CD14-positive monocyte (primary cell): ENCODE measurements at regions not wholly inside any gene's neighbourhood (a gene's known extent, or its start where the extent isn't known, plus 50 kb on each side); places are given as distances from the start of the nearest gene placed in this dataset.

Experiments
- DNase-seq, 3 donors: peaks; one replicate each; pipeline ENCODE4 v3.0.0-alpha.2; 2011 to 2022
- H2AFZ ChIP-seq: 2 replicates; pipeline ENCODE4 v1.6.0; 2012; ENCODE audit warnings: mild to moderate bottlenecking, low read depth, low read length, inconsistent platforms; ENCODE audit not compliant: insufficient read depth, poor library complexity, severe bottlenecking
- H3K27ac ChIP-seq, 2 donors: 1 replicate in 1 of 2; 2 replicates in 1 of 2; pipeline ENCODE4 v1.5.1; 2012 to 2013; ENCODE audit warnings: low read length in 2 of 2, control low read depth in 1 of 2, inconsistent platforms in 1 of 2, low read depth in 1 of 2, mild to moderate bottlenecking in 1 of 2
- H3K27me3 ChIP-seq, 2 donors: one replicate each; pipeline versions ENCODE4 v1.6.0 to v1.6.1; 2011 to 2013; ENCODE audit warnings: low read length in 2 of 2; ENCODE audit not compliant: control insufficient read depth in 2 of 2, insufficient read depth in 2 of 2
- H3K36me3 ChIP-seq, 2 donors: replicated peaks in 1 of 2; 1 replicate in 1 of 2; 2 replicates in 1 of 2; pipeline versions ENCODE4 v1.5.1 to v1.6.1; 2012 to 2013; ENCODE audit warnings: low read length in 2 of 2, control low read depth in 1 of 2, inconsistent platforms in 1 of 2, mild to moderate bottlenecking in 1 of 2; ENCODE audit not compliant: insufficient read depth in 2 of 2, control insufficient read depth in 1 of 2
- H3K4me1 ChIP-seq, 2 donors: 1 replicate in 1 of 2; 2 replicates in 1 of 2; pipeline versions ENCODE4 v1.5.1 to v1.6.1; 2012 to 2013; ENCODE audit warnings: low read length in 2 of 2, control low read depth in 1 of 2, inconsistent platforms in 1 of 2, mild to moderate bottlenecking in 1 of 2, moderate library complexity in 1 of 2; ENCODE audit not compliant: insufficient read depth in 2 of 2, control insufficient read depth in 1 of 2
- H3K4me2 ChIP-seq: replicated peaks from 2 replicates; pipeline ENCODE3; 2012; ENCODE audit warnings: low read length, moderate library complexity, mild to moderate bottlenecking; ENCODE audit not compliant: poor library complexity, severe bottlenecking; ENCODE audit errors: extremely low read depth
- H3K4me3 ChIP-seq, 3 experiments: fragments of 200-600 bp in 1 of 3; sonication (generic) in 1 of 3; replicated peaks in 1 of 3; 1 replicate in 2 of 3; 2 replicates in 1 of 3; pipeline ENCODE4 v1.5.1; 2011 to 2013; ENCODE audit warnings: low read length in 3 of 3, mild to moderate bottlenecking in 3 of 3, control low read depth in 2 of 3, low read depth in 2 of 3, inconsistent platforms in 1 of 3, moderate library complexity in 1 of 3
- H3K79me2 ChIP-seq: 2 replicates; pipeline ENCODE4 v1.6.0; 2012; ENCODE audit warnings: mild to moderate bottlenecking, control low read depth, inconsistent platforms, low read length, moderate library complexity; ENCODE audit not compliant: insufficient read depth
- H3K9ac ChIP-seq: 2 replicates; pipeline ENCODE4 v1.6.0; 2017; ENCODE audit warnings: low read length, mild to moderate bottlenecking; ENCODE audit not compliant: insufficient read depth, poor library complexity, severe bottlenecking
- H3K9me3 ChIP-seq, 2 donors: replicated peaks in 1 of 2; 1 replicate in 1 of 2; 2 replicates in 1 of 2; pipeline versions ENCODE4 v1.5.1 to v1.6.1; 2012 to 2013; ENCODE audit warnings: low read length in 2 of 2, control low read depth in 1 of 2; ENCODE audit not compliant: control insufficient read depth in 1 of 2, insufficient read depth in 1 of 2
- H4K20me1 ChIP-seq: 2 replicates; pipeline ENCODE4 v1.6.0; 2012; ENCODE audit warnings: mild to moderate bottlenecking, low read length, control low read depth, moderate library complexity; ENCODE audit not compliant: insufficient read depth
- H3K27ac Mint-ChIP-seq, 7 donors: one replicate each; pipeline ENCODE4 v1.8.0; 2020; ENCODE audit warnings: mild to moderate bottlenecking in 7 of 7, mixed read lengths in 7 of 7, moderate library complexity in 6 of 7, inconsistent platforms in 2 of 7
- H3K27me3 Mint-ChIP-seq, 3 donors: one replicate each; pipeline ENCODE4 v1.8.0; 2021 to 2022; ENCODE audit warnings: low read depth in 3 of 3, mild to moderate bottlenecking in 3 of 3, mixed read lengths in 3 of 3, moderate library complexity in 3 of 3, inconsistent platforms in 1 of 3
- H3K36me3 Mint-ChIP-seq, 2 donors: one replicate each; pipeline ENCODE4 v1.8.0; 2020; ENCODE audit warnings: mixed read lengths in 2 of 2, inconsistent platforms in 1 of 2, mild to moderate bottlenecking in 1 of 2
- H3K4me1 Mint-ChIP-seq: one replicate; pipeline ENCODE4 v1.8.0; 2020; ENCODE audit warnings: mild to moderate bottlenecking, mixed read lengths
- H3K4me3 Mint-ChIP-seq, 2 donors: one replicate each; pipeline ENCODE4 v1.8.0; 2020; ENCODE audit warnings: mild to moderate bottlenecking in 2 of 2, mixed read lengths in 2 of 2, moderate library complexity in 1 of 2
- H3K9me3 Mint-ChIP-seq, 7 donors: one replicate each; pipeline ENCODE4 v1.8.0; 2020 to 2022; ENCODE audit warnings: mixed read lengths in 7 of 7, mild to moderate bottlenecking in 6 of 7, moderate library complexity in 6 of 7, inconsistent platforms in 2 of 7
- CTCF ChIP-seq: fragments of 200-600 bp; IDR thresholded peaks from one replicate; pipeline ENCODE4 v1.8.0; 2022; ENCODE audit warnings: antibody characterized with exemption, mild to moderate bottlenecking
- WGBS: methylation state at CpG from one replicate; pipeline ENCODE4 v1.1.5; 2013; ENCODE audit warnings: missing lambda C conversion rate; ENCODE audit not compliant: insufficient coverage; 5-methylcytosine and 5-hydroxymethylcytosine counted together
- intact Hi-C, 2 donors: fragments of 100-400 bp; cut with micrococcal nuclease; formaldehyde crosslinking; loops; one replicate each; pipeline versions ENCODE4 v1.15.0 to v1.15.1; 2023

- Mint-ChIP-seq H3K27me3 (peaks cover 0 to 2% (median 0%) of the 10 kb centered on the region in 3 donors), H3K4me3 (no peak overlapping the region), H3K36me3 (no peaks in the 10 kb centered on the region), H3K27ac (no peak overlapping the region), H3K9me3 (no peaks in the 10 kb centered on the region), H3K4me1 (peaks cover 4% of the 10 kb centered on the region)
- no peak for TF ChIP-seq CTCF
- Histone ChIP-seq H3K9ac (no peak overlapping the region), H3K36me3 (no peaks in the 10 kb centered on the region), H3K4me3 (no peak overlapping the region), H4K20me1 (no peaks in the 10 kb centered on the region), H3K27me3 (no peaks in the 10 kb centered on the region), H3K4me2 (no peak overlapping the region), H3K27ac (no peak overlapping the region), H3K4me1 (no peaks in the 10 kb centered on the region), H2AFZ (no peak overlapping the region), H3K9me3 (no peaks in the 10 kb centered on the region), H3K79me2 (no peaks in the 10 kb centered on the region)
- WGBS, result 100% methylated on average over 2 of the region's 5 CpGs
- no peak for DNase-seq
- intact Hi-C loops, result no loop called here
These were observed 63.8 kb upstream of the TBC1D5 start for GRCh38 chr3:17806201-17806600.

DNA sequence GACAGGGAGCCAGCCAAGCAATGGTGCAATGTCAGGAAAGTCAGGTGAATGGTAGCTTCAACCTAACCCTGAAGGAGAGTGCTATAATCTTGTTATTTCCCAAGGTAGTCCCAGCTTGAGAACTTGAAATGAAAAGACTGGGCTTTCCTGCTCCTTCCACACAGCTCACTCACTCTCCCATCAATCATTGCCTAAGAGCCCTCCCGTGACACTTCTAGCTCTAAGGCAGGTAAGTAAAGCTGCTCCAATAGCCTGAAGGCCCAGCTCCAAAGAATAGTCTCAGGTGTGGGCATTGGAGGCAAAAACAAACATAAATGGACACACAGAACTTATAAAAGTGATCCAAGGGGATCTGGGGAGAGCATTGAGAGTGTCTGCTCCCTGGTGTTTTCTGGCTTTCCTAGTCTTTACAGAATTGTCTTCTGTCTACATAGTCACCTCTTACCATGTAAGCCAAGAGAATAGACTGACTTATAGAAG, 63.1 kb upstream of the TBC1D5 start:
- no peak overlapping the region for H3K4me2 ChIP-seq
- no peak overlapping the region for H3K9ac ChIP-seq
- H3K79me2 ChIP-seq, result no peaks in the 10 kb centered on the region
- H3K4me1 ChIP-seq, result no peaks in the 10 kb centered on the region
- no peak overlapping the region for H3K4me3 ChIP-seq
- TF ChIP-seq CTCF, result no peak
- Mint-ChIP-seq H3K4me3 (no peak overlapping the region), H3K36me3 (no peaks in the 10 kb centered on the region), H3K27me3 (peaks cover 0 to 2% (median 0%) of the 10 kb centered on the region in 3 donors), H3K9me3 (no peaks in the 10 kb centered on the region), H3K4me1 (peaks cover 4% of the 10 kb centered on the region), H3K27ac (no peak overlapping the region)
- no peak overlapping the region for H2AFZ ChIP-seq
- no peaks in the 10 kb centered on the region for H3K9me3 ChIP-seq
- no peak overlapping the region for H3K27ac ChIP-seq
- no peaks in the 10 kb centered on the region for H3K36me3 ChIP-seq
- no peaks in the 10 kb centered on the region for H4K20me1 ChIP-seq
- H3K27me3 ChIP-seq, result no peaks in the 10 kb centered on the region
- WGBS, result no CpG with 5 or more reads among the region's 1 CpG
- no peak for DNase-seq
- intact Hi-C loops, result no loop called here
